Sigmoid colon (tissue), 4 donors: ENCODE measurements at regions not wholly inside any gene's neighbourhood (a gene's known extent, or its start where the extent isn't known, plus 50 kb on each side); places are given as distances from the start of the nearest gene placed in this dataset.

Source experiments
- CTCF ChIP-seq, 4 experiments: fragments of 450-650 bp in 3 of 4; fragments of 200-600 bp in 1 of 4; IDR thresholded peaks; one replicate each; pipeline ENCODE4 v1.5.1; 2016 to 2019; ENCODE audit warnings: antibody characterized with exemption in 4 of 4, mild to moderate bottlenecking in 3 of 4, moderate library complexity in 2 of 4
- EP300 ChIP-seq, 4 donors: sonication (generic); formaldehyde crosslinking; IDR thresholded peaks; one replicate each; pipeline ENCODE4 v1.6.1; 2017; ENCODE audit warnings: antibody characterized with exemption in 4 of 4
- POLR2A ChIP-seq, 2 donors: fragments of 450-650 bp; IDR thresholded peaks; one replicate each; pipeline ENCODE4 v1.6.1; 2016; ENCODE audit warnings: antibody characterized with exemption in 2 of 2, mild to moderate bottlenecking in 2 of 2, moderate library complexity in 2 of 2
- POLR2AphosphoS5 ChIP-seq, 4 donors: sonication (generic); formaldehyde crosslinking; IDR thresholded peaks; one replicate each; pipeline ENCODE4 v1.6.1; 2017; ENCODE audit warnings: antibody characterized with exemption in 4 of 4

GRCh38 chr7:156002362-156003066, 190.3 kb upstream of the SHH start:
- TF ChIP-seq CTCF (IDR thresholded peaks at IDR 0.05) (no peak), POLR2AphosphoS5 (IDR thresholded peaks at IDR 0.05) (no peak), POLR2A (IDR thresholded peaks at IDR 0.05) (no peak), EP300 (IDR thresholded peaks at IDR 0.05) (no peak)
